SK-N-SH (cell line): ENCODE measurements at regions not wholly inside any gene's neighbourhood (a gene's known extent, or its start where the extent isn't known, plus 50 kb on each side); places are given as distances from the start of the nearest gene placed in this dataset.
"Not testable (repeated sequence)": the region's sequence is repeated elsewhere in the genome, so short reads cannot be mapped to it uniquely, and the experiment has no call there.

ENCODE experiments used
- FOXM1 ChIP-seq: IDR thresholded peaks from 2 replicates; pipeline ENCODE4 v1.4.0; 2012; ENCODE audit warnings: low read depth, mild to moderate bottlenecking
- GABPA ChIP-seq: IDR thresholded peaks from 2 replicates; pipeline ENCODE4 v1.4.0; 2012; ENCODE audit warnings: low read depth, mild to moderate bottlenecking
- GATA2 ChIP-seq: sonication (generic); formaldehyde crosslinking; IDR thresholded peaks from 2 replicates; pipeline ENCODE4 v1.5.0; 2020; ENCODE audit warnings: mild to moderate bottlenecking, missing genetic modification reagents
- IRF3 ChIP-seq: fragments of 150-350 bp; IDR thresholded peaks from 2 replicates; pipeline ENCODE4 v1.6.1; 2016; ENCODE audit warnings: mild to moderate bottlenecking, low read depth, low read length
- MEF2A ChIP-seq: IDR thresholded peaks from 2 replicates; pipeline ENCODE4 v1.4.0; 2012; ENCODE audit warnings: low read depth, borderline replicate concordance
- MXI1 ChIP-seq: IDR thresholded peaks from 2 replicates; pipeline ENCODE4 v1.6.1; 2012; ENCODE audit warnings: mild to moderate bottlenecking, low read depth, low read length, improper control_type of control experiment
- POLR2AphosphoS5 ChIP-seq: IDR thresholded peaks from 2 replicates; pipeline ENCODE4 v1.6.1; 2012; ENCODE audit warnings: low read depth, low read length
- TAF1 ChIP-seq: IDR thresholded peaks from 2 replicates; pipeline ENCODE4 v1.6.1; 2012; ENCODE audit warnings: low read depth, mild to moderate bottlenecking, low read length, moderate library complexity, borderline replicate concordance
- USF1 ChIP-seq: IDR thresholded peaks from 2 replicates; pipeline ENCODE4 v1.4.0; 2012; ENCODE audit warnings: low read depth, borderline replicate concordance
- TF ChIP-seq, protein P1 (sequence below): fragments of 200-600 bp; sonication (generic); IDR thresholded peaks from 2 replicates; pipeline ENCODE4 v1.6.1; 2017; ENCODE audit warnings: antibody characterized with exemption, mild to moderate bottlenecking, moderate library complexity
- TF ChIP-seq, protein P2 (sequence below): IDR thresholded peaks from 2 replicates; pipeline ENCODE4 v1.6.1; 2012; ENCODE audit warnings: mild to moderate bottlenecking, low read depth, low read length, moderate library complexity
- TF ChIP-seq, protein P3 (sequence below): IDR thresholded peaks from 2 replicates; pipeline ENCODE4 v1.4.0; 2012; ENCODE audit warnings: low read depth

DNA sequence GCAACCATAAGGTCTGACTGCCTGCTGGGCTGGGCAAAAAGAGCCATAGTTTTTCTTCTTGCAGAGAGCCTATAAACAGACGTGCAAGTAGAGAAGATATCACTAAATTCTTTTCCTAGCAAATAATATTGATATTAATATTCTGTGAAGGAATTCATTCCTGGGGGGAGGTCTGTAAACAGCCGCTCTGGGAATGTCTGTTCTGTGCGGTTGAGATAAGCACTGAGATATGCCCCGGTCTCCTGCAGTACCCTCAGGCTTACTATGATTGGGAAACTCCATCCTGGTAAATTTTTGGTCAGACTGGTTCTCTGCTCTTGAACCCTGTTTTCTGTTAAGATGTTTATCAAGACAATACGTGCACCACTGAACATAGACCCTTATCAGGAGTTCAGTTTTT is 167.1 kb upstream of the MEF2C start:
- TF ChIP-seq IRF3; GATA2 (CRISPR knock-in tag); GABPA; TAF1; MXI1; FOXM1; POLR2AphosphoS5; USF1; MEF2A: not testable (repeated sequence)
- TF ChIP-seq, protein P1, sequence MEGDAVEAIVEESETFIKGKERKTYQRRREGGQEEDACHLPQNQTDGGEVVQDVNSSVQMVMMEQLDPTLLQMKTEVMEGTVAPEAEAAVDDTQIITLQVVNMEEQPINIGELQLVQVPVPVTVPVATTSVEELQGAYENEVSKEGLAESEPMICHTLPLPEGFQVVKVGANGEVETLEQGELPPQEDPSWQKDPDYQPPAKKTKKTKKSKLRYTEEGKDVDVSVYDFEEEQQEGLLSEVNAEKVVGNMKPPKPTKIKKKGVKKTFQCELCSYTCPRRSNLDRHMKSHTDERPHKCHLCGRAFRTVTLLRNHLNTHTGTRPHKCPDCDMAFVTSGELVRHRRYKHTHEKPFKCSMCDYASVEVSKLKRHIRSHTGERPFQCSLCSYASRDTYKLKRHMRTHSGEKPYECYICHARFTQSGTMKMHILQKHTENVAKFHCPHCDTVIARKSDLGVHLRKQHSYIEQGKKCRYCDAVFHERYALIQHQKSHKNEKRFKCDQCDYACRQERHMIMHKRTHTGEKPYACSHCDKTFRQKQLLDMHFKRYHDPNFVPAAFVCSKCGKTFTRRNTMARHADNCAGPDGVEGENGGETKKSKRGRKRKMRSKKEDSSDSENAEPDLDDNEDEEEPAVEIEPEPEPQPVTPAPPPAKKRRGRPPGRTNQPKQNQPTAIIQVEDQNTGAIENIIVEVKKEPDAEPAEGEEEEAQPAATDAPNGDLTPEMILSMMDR, result not testable (repeated sequence)
- TF ChIP-seq, protein P2, sequence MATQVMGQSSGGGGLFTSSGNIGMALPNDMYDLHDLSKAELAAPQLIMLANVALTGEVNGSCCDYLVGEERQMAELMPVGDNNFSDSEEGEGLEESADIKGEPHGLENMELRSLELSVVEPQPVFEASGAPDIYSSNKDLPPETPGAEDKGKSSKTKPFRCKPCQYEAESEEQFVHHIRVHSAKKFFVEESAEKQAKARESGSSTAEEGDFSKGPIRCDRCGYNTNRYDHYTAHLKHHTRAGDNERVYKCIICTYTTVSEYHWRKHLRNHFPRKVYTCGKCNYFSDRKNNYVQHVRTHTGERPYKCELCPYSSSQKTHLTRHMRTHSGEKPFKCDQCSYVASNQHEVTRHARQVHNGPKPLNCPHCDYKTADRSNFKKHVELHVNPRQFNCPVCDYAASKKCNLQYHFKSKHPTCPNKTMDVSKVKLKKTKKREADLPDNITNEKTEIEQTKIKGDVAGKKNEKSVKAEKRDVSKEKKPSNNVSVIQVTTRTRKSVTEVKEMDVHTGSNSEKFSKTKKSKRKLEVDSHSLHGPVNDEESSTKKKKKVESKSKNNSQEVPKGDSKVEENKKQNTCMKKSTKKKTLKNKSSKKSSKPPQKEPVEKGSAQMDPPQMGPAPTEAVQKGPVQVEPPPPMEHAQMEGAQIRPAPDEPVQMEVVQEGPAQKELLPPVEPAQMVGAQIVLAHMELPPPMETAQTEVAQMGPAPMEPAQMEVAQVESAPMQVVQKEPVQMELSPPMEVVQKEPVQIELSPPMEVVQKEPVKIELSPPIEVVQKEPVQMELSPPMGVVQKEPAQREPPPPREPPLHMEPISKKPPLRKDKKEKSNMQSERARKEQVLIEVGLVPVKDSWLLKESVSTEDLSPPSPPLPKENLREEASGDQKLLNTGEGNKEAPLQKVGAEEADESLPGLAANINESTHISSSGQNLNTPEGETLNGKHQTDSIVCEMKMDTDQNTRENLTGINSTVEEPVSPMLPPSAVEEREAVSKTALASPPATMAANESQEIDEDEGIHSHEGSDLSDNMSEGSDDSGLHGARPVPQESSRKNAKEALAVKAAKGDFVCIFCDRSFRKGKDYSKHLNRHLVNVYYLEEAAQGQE, result not testable (repeated sequence)
- TF ChIP-seq, protein P3, sequence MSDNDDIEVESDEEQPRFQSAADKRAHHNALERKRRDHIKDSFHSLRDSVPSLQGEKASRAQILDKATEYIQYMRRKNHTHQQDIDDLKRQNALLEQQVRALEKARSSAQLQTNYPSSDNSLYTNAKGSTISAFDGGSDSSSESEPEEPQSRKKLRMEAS, result not testable (repeated sequence)
